IMR-90 (cell line): ENCODE measurements at regions not wholly inside any gene's neighbourhood (a gene's known extent, or its start where the extent isn't known, plus 50 kb on each side); places are given as distances from the start of the nearest gene placed in this dataset.

Source experiments
- CEBPB ChIP-seq: IDR thresholded peaks from 2 replicates; pipeline ENCODE4 v1.6.1; 2012; ENCODE audit warnings: low read depth, low read length, improper control_type of control experiment
- ELK1 ChIP-seq: fragments of 150-350 bp; IDR thresholded peaks from 2 replicates; pipeline ENCODE4 v1.6.1; 2016; ENCODE audit warnings: low read depth, mild to moderate bottlenecking, low read length, moderate library complexity, borderline replicate concordance
- POLR2A ChIP-seq: IDR thresholded peaks from 2 replicates; pipeline ENCODE4 v1.6.1; 2012; ENCODE audit warnings: mild to moderate bottlenecking, low read depth, low read length
- RFX5 ChIP-seq: IDR thresholded peaks from 2 replicates; pipeline ENCODE4 v1.8.0; 2012; ENCODE audit warnings: low read depth, mild to moderate bottlenecking, low read length, moderate library complexity
- SMC3 ChIP-seq: fragments of 150-350 bp; IDR thresholded peaks from 2 replicates; pipeline ENCODE4 v1.6.1; 2016; ENCODE audit warnings: low read depth, mild to moderate bottlenecking, antibody characterized with exemption, low read length, moderate library complexity
- TF ChIP-seq, protein P1 (sequence below): conservative IDR thresholded peaks from 2 replicates; pipeline ENCODE4 v1.5.1; 2012; ENCODE audit warnings: mild to moderate bottlenecking, low read depth, low read length, improper control_type of control experiment

- TF ChIP-seq, protein P1, sequence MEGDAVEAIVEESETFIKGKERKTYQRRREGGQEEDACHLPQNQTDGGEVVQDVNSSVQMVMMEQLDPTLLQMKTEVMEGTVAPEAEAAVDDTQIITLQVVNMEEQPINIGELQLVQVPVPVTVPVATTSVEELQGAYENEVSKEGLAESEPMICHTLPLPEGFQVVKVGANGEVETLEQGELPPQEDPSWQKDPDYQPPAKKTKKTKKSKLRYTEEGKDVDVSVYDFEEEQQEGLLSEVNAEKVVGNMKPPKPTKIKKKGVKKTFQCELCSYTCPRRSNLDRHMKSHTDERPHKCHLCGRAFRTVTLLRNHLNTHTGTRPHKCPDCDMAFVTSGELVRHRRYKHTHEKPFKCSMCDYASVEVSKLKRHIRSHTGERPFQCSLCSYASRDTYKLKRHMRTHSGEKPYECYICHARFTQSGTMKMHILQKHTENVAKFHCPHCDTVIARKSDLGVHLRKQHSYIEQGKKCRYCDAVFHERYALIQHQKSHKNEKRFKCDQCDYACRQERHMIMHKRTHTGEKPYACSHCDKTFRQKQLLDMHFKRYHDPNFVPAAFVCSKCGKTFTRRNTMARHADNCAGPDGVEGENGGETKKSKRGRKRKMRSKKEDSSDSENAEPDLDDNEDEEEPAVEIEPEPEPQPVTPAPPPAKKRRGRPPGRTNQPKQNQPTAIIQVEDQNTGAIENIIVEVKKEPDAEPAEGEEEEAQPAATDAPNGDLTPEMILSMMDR = no peak
- no peak for TF ChIP-seq ELK1
- no peak for TF ChIP-seq POLR2A
- TF ChIP-seq SMC3 = no peak
- no peak for TF ChIP-seq CEBPB
- TF ChIP-seq RFX5 = no peak
Measured at GRCh38 chr3:102299125-102299877, 135.5 kb upstream of the ZPLD1 start.
